DMS153 treated with DMSO at 0.1 percent for 48 hours (cell line): ENCODE measurements at regions not wholly inside any gene's neighbourhood (a gene's known extent, or its start where the extent isn't known, plus 50 kb on each side); places are given as distances from the start of the nearest gene placed in this dataset.
"Not testable (repeated sequence)": the region's sequence is repeated elsewhere in the genome, so short reads cannot be mapped to it uniquely, and the experiment has no call there.

Experiments
- DNase-seq: peaks from one replicate; lab custom pipeline; 2025; ENCODE audit not compliant: unreplicated experiment; lab: John Stamatoyannopoulos, UW

DNA sequence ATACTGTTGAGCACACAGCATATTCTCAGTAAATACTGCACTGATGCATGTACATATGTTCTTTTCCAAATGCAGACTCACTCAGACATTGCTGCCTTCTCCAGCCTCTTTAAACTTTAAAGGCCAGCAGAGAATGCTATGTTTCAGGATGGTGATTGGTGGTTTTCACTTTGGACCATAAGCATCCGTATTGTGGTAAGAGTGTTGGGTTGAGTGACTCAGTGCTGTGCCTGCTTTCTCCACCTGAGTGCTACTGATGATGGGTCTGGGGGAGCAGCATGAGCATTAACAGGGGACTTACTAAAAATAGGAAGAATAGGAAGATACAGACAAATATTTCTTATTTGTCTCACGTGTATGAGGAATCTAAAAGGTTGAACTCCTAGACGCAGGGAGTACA, 56.3 kb upstream of the ZNF92 start:
- DNase-seq: no peak

DNA sequence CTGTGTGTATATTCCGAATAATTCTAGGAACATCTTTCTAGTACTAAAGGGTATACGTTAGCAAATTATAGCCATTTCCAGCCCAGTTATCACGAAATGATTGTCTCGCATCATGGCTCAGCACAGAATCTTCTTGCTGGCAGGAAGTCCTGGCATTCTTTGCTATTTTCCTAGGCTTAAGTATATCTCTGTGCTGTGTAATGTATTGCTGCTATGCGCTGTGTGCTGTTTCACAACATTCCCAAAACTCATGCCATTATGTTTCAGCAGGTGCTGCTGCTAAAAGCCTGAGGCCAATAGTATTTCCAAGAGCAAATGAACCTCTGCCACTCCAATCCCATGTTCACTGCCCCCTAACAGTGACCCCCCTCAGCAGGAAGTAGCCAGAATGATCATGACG, 62.9 kb upstream of the ZNF92 start:
- DNase-seq: no peak

DNA sequence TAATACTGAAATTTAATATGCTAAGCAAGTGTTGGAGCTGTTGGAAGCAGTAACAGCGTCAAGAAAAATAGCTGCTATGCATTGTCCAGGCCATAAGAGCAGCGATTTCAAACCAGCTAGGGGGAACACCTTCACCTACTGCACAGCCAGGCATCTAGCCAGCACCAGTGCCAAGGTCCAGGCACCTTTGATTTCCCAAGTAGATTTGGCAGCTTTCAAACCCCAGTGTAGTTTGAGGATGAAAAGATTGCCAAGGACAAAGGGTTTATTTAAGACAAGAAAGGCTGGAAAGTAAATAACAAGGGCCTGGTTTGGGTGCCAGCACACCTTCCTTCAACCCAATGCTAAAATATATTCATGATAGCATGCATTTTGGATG, 65.4 kb upstream of the ZNF92 start:
- DNase-seq: no peak

DNA sequence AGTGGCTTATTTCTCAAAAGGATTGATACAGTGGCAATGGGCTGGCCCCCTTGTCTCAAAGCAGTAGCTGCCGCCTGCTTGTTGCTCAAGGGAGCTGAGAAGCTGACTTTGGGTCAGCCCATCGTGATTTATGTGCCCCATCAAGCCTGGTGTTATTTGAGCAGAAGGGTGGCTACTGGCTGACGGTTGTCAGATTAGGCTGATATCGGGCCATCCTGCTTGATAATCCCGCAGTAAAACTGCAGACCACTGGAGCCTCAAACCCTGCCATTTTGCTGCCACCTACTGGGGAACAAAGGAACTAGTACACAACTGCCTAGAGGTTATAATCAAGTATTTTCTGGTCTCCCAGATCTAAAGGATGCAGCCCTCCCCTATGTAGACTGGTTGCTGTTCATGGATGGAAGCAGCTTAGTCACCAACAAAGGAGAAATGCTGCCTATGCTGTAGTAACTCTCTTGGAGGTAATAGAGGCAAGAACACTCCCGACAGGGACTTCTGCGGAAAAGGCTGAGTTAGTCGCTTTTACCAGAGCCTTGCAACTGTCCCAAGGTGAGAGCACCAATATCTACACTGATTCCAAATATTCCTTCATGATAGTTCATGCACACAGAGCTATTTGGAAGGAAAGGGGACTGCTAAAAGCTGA, 65.9 kb upstream of the ZNF92 start:
- DNase-seq: peak; percentile 50

DNA sequence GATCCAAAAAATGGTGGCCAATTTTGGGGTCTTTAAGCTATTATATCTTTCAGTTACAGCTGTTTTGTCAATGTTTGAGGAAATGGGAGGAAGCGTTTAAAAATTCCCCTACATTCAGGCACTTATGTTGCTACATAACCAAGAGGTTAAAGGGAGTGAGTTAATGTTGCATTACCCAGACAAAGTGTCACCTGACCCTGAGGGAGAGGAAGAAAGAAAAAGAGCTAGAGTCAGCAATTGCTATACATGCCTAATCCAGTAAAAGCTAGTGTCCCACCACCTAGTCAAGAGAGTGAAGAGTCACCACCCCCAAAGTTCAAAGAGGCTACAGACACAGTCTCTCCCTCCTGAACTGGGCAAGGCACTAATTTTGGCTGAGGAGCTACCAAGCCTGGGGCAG, 69.5 kb upstream of the ZNF92 start:
- no peak for DNase-seq

DNA sequence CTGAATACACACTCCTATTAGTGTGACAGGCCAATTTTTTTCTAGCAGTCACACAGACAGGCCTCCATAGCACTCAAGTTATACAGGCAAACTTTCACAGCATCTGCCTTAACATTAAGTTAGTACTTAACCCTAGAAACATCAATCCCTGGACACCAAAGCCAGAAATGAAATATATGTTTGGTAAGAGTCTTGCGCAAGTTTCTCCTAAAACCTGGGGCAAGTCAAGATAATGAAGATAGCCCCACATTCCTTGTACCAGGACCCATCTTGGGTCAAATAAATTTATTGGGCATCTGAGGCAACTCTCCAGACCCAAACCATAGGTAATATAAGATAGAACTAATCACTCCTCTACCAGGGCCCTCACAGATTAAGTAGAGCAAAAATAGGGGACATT, 70.8 kb upstream of the ZNF92 start:
- no peak for DNase-seq

DNA sequence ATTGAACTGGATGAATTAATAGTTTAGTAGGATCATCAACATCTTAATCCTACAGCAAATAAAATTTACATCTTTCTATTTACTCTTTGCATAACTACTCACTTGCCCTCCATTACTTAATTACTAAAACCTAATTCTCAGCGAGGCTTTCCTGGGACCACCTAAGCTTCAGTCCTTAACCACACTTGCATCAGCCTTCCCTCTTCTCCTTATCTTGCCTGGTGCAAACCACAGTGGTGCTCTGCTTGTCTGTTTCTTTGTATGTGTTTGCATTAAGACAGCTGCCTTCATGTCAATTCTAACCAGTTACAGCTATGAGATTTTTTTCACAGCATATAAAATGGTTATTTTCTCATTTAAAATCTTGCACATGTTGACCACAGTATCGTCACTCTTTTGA, 72.6 kb upstream of the ZNF92 start:
- DNase-seq: no peak

DNA sequence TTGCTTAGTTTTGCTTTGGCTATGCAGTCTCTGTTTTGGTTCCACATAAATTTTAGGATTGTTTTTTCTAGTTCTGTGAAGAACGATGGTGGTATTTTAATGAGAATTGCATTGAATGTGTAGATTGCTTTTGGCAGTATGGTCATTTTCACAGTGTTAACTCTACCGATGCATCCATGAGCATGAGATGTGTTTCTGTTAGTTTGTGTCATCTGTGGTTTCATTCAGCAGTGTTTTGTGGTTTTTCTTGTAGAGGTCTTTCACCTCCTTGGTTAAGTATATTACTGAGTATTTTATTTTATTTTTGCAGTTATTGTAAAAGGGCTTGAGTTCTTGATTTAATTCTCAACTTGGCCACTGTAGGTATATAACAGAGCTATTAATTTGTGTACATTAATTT, 78.2 kb upstream of the ZNF92 start:
- no peak for DNase-seq

DNA sequence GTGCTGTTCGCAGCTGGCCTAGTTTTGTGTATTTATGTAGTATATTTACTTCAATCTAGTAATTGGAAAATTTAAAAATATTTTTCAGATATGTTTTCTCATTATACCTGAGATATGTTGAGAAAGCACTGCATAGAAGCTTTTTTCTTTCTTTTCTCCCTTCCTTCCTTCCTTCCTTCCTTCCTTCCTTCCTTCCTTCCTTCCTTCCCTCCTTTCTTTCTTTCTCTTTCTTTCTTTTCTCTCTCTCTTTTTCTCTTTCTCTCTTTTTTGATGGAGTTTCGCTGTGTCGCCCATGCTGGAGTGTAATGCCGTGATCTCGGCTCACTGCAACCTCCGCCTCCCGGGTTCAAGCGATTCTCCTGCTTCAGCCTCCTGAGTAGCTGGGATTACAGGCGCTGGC, 83.3 kb upstream of the ZNF92 start:
- DNase-seq: not testable (repeated sequence)

DNA sequence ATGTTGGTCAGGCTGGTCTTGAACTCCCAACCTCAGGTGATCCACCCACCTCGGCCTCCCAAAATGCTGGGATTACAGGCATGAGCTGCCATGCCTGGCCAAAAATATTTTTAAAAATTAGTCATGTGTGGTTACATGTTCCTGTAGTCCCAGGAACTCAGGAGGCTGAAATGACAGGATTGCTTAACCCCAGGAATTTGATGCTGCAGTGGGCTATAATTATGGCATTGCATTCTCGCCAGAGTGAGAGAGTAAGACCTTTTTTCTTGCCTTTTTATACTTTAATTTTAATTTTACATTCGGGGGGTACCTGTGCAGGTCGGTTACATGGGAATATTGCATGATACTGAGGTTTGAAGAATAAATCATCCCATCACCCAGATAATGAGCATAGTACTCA, 86.6 kb upstream of the ZNF92 start:
- no peak for DNase-seq

DNA sequence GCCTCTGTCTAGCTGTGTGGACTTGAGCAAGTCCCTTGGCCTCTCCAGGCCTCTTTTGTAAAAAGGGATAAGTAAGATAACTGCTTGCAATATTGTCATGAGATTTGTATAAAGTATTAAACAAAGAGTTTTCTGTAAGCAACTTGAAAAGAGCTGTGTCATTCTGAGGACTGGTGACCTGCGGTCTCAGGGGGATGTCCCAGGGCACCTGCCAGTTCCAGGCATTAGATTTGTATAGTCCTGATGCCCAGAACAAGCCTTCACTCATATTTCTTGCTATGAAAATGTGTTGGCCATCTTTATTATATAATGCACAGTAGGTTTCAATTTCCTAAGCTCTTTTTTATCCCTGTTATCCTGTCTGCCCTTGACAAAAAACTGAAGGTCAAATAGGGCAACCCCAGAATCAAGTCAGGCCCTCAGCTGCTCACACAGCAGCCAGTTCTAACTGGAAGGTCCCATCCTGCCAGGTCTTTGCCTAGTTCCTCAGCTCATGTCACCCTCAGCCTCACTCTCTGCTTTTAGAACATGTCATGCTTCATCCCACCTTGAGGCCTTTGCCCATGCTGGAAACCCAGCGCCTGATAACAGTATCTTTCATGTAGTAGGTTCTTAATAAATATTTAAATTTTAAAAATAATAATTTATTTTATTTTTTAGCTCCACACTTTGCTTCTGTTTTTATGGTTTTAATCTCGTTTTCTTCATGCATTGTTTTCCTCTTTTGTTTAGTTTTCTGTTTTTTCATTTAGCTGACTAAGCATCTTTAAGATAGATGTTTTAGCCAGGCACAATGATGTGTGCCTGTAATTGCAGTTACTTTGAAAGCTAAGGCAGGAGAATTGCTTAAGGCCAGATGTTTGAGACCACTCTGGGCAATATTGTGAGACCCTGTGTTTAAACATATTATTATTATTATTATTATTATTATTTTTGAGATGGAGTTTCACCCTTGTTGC, 87.5 kb upstream of the ZNF92 start:
- no peak for DNase-seq

DNA sequence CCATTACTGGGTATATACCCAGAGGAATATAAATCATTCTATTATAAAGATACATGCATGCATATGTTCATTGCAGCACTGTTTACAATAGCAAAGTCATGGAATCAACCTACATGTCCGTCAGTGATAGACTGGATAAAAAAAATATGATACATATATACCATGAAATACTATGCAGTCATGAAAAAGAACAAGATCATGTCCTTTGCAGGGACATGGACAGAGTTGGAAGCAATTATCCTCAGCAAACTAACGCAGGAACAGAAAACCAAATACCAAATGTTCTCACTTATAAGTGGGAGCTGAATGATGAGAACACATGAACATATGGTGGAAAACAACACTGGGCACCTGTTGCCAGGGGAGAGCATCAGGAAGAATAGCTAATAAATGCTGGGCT, 88.4 kb upstream of the ZNF92 start:
- not testable (repeated sequence) for DNase-seq

DNA sequence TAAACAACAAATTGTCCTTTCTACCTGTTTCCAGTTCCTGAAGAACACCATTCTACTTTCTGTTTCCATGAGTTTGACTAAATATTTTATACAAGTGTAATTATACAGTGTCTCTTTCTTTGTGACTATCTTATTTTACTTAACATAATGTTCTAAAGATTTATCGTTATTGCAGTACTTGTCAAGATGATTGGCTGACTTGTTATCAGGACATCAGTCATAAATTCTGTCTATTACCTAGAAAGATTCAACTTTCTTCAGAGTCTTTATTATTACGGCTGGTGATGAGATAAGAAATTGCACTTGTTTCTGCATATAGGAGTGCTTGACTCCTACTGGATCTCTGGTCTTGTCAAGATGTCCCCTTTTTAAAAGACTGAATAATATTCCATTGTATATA, 93.9 kb upstream of the ZNF92 start:
- DNase-seq: no peak

DNA sequence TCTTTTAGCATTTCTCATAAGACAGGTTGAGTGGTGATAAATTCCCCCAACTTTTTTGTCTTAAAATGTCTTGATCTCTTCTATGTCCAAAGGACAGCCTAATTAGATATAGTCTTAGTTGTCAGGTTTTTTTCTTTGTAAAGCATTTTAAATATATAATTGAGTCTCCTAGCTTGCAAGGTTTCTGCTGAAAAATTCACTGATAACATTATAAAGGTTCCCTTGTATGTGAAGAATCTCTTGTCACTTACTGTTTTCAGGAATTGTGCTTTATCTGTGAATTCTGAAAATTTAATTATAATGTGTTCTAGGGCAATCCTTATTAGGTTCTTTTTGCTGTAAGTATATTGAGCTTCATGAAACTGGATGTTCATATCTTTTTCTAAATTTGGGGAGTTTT, 96.8 kb upstream of the ZNF92 start:
- DNase-seq: no peak

DNA sequence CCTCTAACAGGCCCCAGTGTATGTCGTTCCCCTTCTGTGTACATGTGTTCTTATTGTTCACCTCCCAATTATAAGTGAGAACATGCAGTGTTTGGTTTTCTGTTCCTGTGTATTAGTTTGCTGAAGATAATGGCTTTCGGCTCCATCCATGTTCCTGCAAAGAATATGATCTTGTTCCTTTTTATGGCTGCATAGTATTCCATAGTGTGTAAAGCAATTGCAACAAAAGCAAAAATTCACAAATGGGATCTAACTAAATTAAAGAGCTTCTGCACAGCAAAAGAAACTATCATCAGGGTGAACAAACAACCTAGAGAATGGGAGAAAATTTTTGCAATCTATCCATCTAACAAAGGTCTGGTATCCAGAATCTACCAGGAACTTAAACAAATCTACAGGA, 102.2 kb upstream of the ZNF92 start:
- not testable (repeated sequence) for DNase-seq

DNA sequence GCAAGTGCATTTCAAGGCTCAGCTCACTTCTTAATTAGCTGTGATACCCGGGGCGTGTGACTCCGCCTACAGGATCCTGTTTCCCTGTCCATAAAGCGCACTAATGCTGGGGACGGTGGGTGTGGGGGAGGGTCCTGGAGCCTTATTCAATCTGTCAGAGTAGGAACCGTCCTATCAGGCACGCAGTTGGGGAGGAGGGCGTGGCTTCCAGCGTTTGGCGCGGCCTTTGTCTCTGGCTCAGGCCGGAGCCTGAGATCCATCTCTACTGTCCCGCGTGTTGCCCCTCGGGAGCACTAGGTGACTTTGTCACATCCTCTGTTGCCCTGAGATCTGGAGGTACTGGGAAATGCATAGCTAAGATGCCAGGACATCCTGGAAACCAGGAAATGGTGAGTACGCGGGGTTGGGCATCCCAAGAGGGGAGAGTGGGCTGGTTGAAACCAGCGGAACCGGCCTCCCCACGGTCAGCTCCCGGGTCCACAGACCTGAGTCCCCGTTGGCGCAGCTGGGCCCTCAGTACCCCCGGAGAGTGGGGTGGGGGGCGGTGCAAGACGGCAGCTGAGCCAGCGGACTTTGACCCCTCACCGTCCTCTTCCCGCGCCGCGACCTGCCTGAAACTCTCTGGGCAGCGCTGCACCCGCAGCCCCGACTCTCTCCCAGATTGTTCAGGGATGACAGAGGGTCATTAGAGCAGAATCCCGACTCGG, 104.4 kb upstream of the ZNF92 start:
- DNase-seq: peak; percentile 80

DNA sequence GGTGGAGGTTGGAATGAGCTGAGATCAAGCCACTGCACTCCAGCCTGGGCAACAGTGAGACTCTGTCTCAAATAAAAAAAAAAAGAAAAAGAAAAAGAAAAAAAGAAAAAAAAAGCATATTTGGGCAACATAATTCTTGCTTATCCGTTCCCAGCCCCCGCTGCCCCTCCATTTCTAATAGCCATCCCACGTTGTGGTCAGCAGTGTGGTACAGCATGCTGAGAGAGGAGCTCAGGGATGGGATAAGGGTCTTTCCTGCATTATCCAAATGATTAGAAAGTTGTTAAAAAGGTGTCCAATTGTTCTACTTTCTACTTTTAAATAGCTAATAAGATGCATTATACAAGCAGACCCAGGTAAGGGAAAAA, 104.9 kb upstream of the ZNF92 start:
- no peak for DNase-seq

DNA sequence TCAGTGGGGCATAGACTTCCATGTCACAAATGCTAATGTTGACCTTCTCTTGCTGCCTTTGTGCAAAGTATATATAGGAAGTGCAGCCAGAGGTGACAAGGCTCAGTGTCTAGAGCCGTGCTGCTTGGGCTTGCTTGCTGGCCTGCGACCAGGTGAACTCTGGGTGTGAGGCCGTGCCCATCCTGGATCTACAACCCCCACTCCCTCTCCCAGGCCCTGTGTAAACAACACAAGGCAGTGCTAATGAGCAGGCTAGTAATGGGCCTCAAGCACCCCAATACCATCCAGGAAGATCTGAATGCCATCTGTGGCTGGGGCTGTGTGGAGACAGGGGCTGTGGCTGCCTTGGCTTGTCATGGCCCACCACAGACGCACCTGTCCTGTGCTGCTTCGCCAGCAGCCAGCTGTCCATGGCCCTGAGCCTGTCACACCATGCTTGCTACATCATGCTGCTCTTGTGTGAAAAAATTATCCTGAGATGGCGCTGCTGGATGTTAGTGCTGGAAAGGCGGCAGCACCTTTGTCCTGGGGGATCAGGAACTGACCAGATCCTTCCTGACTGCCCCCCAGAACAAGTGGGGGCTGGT, 107.6 kb upstream of the ZNF92 start:
- no peak for DNase-seq

DNA sequence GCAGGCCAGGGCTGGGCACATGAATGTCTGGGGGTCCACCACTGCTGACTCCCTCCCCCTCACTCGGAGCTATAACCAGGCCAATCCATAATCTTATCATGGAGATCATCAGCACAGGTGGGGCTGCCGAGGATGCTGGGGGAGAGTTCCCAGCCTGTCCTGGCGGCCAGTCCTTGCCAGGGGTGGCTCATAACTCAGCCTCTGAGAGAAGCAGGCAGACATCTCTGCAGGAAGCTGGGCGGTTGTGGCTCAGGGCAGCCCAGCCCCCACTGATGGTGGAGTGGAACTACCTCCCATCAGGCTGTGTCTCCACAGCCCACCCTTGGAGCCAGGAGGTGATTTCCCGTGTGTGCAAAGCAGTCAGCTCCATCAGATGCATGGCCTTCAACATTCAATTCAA, 109.4 kb upstream of the ZNF92 start:
- DNase-seq: no peak

DNA sequence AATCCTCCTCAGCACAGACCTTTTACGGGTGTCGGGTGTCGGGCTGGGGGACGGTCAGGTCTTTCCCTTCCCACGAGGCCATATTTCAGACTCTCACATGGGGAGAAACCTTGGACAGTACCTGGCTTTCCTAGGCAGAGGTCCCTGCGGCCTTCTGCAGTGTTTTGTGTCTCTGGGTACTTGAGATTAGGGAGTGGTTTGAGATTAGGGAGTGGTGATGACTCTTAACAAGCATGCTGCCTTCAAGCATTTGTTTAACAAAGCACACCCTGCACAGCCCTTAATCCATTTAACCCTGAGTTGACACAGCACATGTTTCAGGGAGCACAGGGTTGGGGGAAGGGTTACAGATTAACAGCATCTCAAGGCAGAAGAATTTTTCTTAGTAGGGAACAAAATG, 113.0 kb upstream of the ZNF92 start:
- DNase-seq: not testable (repeated sequence)

DNA sequence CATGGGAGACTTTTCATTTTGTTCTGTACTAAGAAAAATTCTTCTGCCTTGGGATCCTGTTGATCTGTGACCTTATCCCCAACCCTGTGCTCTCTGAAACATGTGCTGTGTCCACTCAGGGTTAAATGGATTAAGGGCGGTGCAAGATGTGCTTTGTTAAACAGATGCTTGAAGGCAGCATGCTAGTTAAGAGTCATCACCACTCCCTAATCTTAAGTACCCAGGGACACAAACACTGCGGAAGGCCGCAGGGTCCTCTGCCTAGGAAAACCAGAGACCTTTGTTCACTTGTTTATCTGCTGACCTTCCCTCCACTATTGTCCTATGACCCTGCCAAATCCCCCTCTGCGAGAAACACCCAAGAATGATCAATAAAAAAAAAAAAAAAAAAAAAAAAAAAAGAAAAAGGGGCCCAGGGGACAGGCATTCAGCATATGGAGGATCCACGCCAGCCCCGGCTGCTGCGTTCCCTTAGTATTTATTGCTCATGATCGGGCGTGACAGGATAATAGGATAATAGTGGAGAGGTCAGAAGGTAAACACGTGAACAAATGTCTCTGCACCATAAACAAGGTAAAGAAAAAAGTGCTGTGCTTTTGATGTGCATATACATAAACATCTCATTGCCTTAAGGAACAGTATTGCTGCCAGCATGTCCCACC, 113.7 kb upstream of the ZNF92 start:
- not testable (repeated sequence) for DNase-seq
